ENCODE measurements at regions not wholly inside any gene's neighbourhood (a gene's known extent, or its start where the extent isn't known, plus 50 kb on each side); places are given as distances from the start of the nearest gene placed in this dataset.

- no peak for DNase-seq (ENCODE audit: low read depth, low spot score)
- FAIRE-seq = no peak
- dilution Hi-C loops (cut with MboI; ENCODE audit: extremely low pct_ligation_motif_present, low sequenced_read_pairs) = no loop called here
- no peak overlapping the region for H3K27ac ChIP-seq (ENCODE audit: control insufficient read depth, insufficient read depth, low read length)
- H2AFZ ChIP-seq (ENCODE audit: control insufficient read depth, low read length) = no peak overlapping the region
- H3K4me2 ChIP-seq (ENCODE audit: control insufficient read depth, extremely low read depth, insufficient read depth, low read depth, low read length) = no peak overlapping the region
- no peaks in the 10 kb centered on the region for H3K4me1 ChIP-seq (ENCODE audit: control insufficient read depth, extremely low read depth, insufficient read depth, low read length)
- H3K27me3 ChIP-seq (ENCODE audit: control insufficient read depth, extremely low read depth, insufficient read depth, low read length) = peaks cover 6% of the 10 kb centered on the region
- H3K9ac ChIP-seq (ENCODE audit: control insufficient read depth, extremely low read depth, insufficient read depth, low read length) = no peak overlapping the region
- H3K9me1 ChIP-seq (ENCODE audit: control insufficient read depth, extremely low read depth, insufficient read depth, low read length) = no peaks in the 10 kb centered on the region
- no peaks in the 10 kb centered on the region for H3K79me2 ChIP-seq (ENCODE audit: control insufficient read depth, insufficient read depth, low read length)
- no peaks in the 10 kb centered on the region for H3K36me3 ChIP-seq (ENCODE audit: control insufficient read depth in 2 of 2, extremely low read depth in 1 of 2, insufficient read depth in 2 of 2, low read length in 2 of 2)
- no peaks in the 10 kb centered on the region for H4K20me1 ChIP-seq (ENCODE audit: control insufficient read depth, extremely low read depth, insufficient read depth, low read length)
- no peak for TF ChIP-seq CTCF (optimal IDR thresholded peaks at IDR 0.05 in 1 of 3, IDR thresholded peaks at IDR 0.05 in 1 of 3, conservative IDR thresholded peaks at IDR 0.05 in 1 of 3; ENCODE audit: extremely low read depth in 1 of 3, insufficient read depth in 2 of 3, low read length in 3 of 3)
- no peak for TF ChIP-seq EZH2 (IDR thresholded peaks at IDR 0.05; ENCODE audit: low read length)
- H3K4me3 ChIP-seq (ENCODE audit: control insufficient read depth in 2 of 3, extremely low read depth in 1 of 3, insufficient read depth in 2 of 3, low read depth in 1 of 3, low read length in 3 of 3) = no peak overlapping the region
- no peaks in the 10 kb centered on the region for H3K9me3 ChIP-seq (ENCODE audit: control insufficient read depth, low read depth, low read length)
Measured at GRCh38 chr21:34299168-34299539, 64.7 kb upstream of the KCNE2 start.

- H3K79me2 ChIP-seq (ENCODE audit: control insufficient read depth, insufficient read depth, low read length) = no peaks in the 10 kb centered on the region
- H3K4me2 ChIP-seq (ENCODE audit: control insufficient read depth, extremely low read depth, insufficient read depth, low read depth, low read length) = no peak overlapping the region
- FAIRE-seq (no peak), DNase-seq (ENCODE audit: low read depth, low spot score) (no peak)
- no peaks in the 10 kb centered on the region for H3K9me3 ChIP-seq (ENCODE audit: control insufficient read depth, low read depth, low read length)
- H3K36me3 ChIP-seq (ENCODE audit: control insufficient read depth in 2 of 2, extremely low read depth in 1 of 2, insufficient read depth in 2 of 2, low read length in 2 of 2) = no peaks in the 10 kb centered on the region
- H3K4me1 ChIP-seq (ENCODE audit: control insufficient read depth, extremely low read depth, insufficient read depth, low read length) = no peaks in the 10 kb centered on the region
- H3K9me1 ChIP-seq (ENCODE audit: control insufficient read depth, extremely low read depth, insufficient read depth, low read length) = no peaks in the 10 kb centered on the region
- H2AFZ ChIP-seq (ENCODE audit: control insufficient read depth, low read length) = no peak overlapping the region
- no peak overlapping the region for H3K9ac ChIP-seq (ENCODE audit: control insufficient read depth, extremely low read depth, insufficient read depth, low read length)
- H3K27ac ChIP-seq (ENCODE audit: control insufficient read depth, insufficient read depth, low read length) = no peak overlapping the region
- peaks cover 6% of the 10 kb centered on the region for H3K27me3 ChIP-seq (ENCODE audit: control insufficient read depth, extremely low read depth, insufficient read depth, low read length)
- no peak overlapping the region for H3K4me3 ChIP-seq (ENCODE audit: control insufficient read depth in 2 of 3, extremely low read depth in 1 of 3, insufficient read depth in 2 of 3, low read depth in 1 of 3, low read length in 3 of 3)
- TF ChIP-seq CTCF (optimal IDR thresholded peaks at IDR 0.05 in 1 of 3, IDR thresholded peaks at IDR 0.05 in 1 of 3, conservative IDR thresholded peaks at IDR 0.05 in 1 of 3; ENCODE audit: extremely low read depth in 1 of 3, insufficient read depth in 2 of 3, low read length in 3 of 3) = no peak
- no peak for TF ChIP-seq EZH2 (IDR thresholded peaks at IDR 0.05; ENCODE audit: low read length)
- no peaks in the 10 kb centered on the region for H4K20me1 ChIP-seq (ENCODE audit: control insufficient read depth, extremely low read depth, insufficient read depth, low read length)
- dilution Hi-C loops (cut with MboI; ENCODE audit: extremely low pct_ligation_motif_present, low sequenced_read_pairs) = no loop called here
Measured at GRCh38 chr21:34302521-34302920, 61.3 kb upstream of the KCNE2 start.

Measured in keratinocyte (primary cell).